ENCODE measurements at regions not wholly inside any gene's neighbourhood (a gene's known extent, or its start where the extent isn't known, plus 50 kb on each side); places are given as distances from the start of the nearest gene placed in this dataset.

DNA sequence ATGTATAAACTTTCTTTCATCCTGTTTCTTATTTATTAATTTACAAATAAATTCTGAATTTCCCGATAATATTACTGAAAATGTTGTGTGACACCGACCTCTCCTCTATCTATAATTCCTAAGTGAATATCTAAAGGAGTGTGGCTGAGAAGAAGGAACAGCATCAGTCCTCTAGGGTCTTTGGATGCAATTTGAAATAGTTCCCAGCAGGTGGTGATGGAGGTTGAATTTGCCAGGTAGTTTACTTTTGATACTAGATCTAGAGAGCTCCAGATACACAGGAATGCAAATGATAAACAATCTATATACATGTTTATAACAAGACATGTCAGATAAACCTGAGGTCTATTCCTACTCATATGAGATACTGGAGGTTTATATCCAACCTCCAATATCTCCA is 305.4 kb downstream of the PCDH18 start:
- H3K27ac ChIP-seq: no peak overlapping the region
- no peaks in the 10 kb centered on the region for H3K36me3 ChIP-seq
- H3K4me3 ChIP-seq: no peak overlapping the region
- 71 to 75% methylated on average over 2 of the region's 2 CpGs for WGBS, 2 donors
- H3K9me3 ChIP-seq: no peaks in the 10 kb centered on the region
- H3K4me1 ChIP-seq: no peaks in the 10 kb centered on the region
- no peaks in the 10 kb centered on the region for H3K27me3 ChIP-seq
- no peak for ATAC-seq (ENCODE audit: low FRiP score in 2 of 2)
- DNase-seq: no peak
- TF ChIP-seq POLR2AphosphoS5 (IDR thresholded peaks at IDR 0.05): no peak
- TF ChIP-seq CTCF (IDR thresholded peaks at IDR 0.05): peak in 2 of 6 experiments; percentile 13 to 14

- DNase-seq: no peak
- 54 to 69% methylated on average over 2 of the region's 2 CpGs for WGBS, 2 donors
Measured at GRCh38 chr4:137226221-137226620, 306.1 kb downstream of the PCDH18 start.

GRCh38 chr4:137213372-137214173 is 318.7 kb downstream of the PCDH18 start:
- ATAC-seq (ENCODE audit: low FRiP score in 2 of 2) (no peak), DNase-seq (no peak)
- no peak overlapping the region for H3K27ac ChIP-seq
- no peaks in the 10 kb centered on the region for H3K36me3 ChIP-seq
- H3K4me3 ChIP-seq: no peak overlapping the region
- WGBS, 2 donors: 75 to 79% methylated on average over 4 of the region's 4 CpGs
- H3K27me3 ChIP-seq: no peaks in the 10 kb centered on the region
- H3K9me3 ChIP-seq: no peaks in the 10 kb centered on the region
- TF ChIP-seq EP300 (IDR thresholded peaks at IDR 0.05) (no peak), POLR2AphosphoS5 (IDR thresholded peaks at IDR 0.05) (no peak), CTCF (IDR thresholded peaks at IDR 0.05) (no peak), POLR2A (IDR thresholded peaks at IDR 0.05) (no peak)
- no peaks in the 10 kb centered on the region for H3K4me1 ChIP-seq

More at GRCh38 chr4:137226221-137226620, 306.1 kb downstream of the PCDH18 start:
- Histone ChIP-seq H3K27me3 (no peaks in the 10 kb centered on the region), H3K9me3 (no peaks in the 10 kb centered on the region), H3K4me3 (no peak overlapping the region), H3K27ac (no peak overlapping the region), H3K36me3 (no peaks in the 10 kb centered on the region), H3K4me1 (no peaks in the 10 kb centered on the region)
- ATAC-seq (ENCODE audit: low FRiP score in 2 of 2): no peak
- no peak for TF ChIP-seq CTCF (IDR thresholded peaks at IDR 0.05)
- TF ChIP-seq POLR2A (IDR thresholded peaks at IDR 0.05): no peak
- no peak for TF ChIP-seq EP300 (IDR thresholded peaks at IDR 0.05)
- no peak for TF ChIP-seq POLR2AphosphoS5 (IDR thresholded peaks at IDR 0.05)

GRCh38 chr4:137212601-137213000 is 319.7 kb downstream of the PCDH18 start:
- Histone ChIP-seq H3K9me3 (no peaks in the 10 kb centered on the region), H3K36me3 (no peaks in the 10 kb centered on the region), H3K27ac (no peak overlapping the region), H3K27me3 (no peaks in the 10 kb centered on the region), H3K4me1 (no peaks in the 10 kb centered on the region), H3K4me3 (no peak overlapping the region)
- DNase-seq: no peak
- no peak for TF ChIP-seq POLR2A (IDR thresholded peaks at IDR 0.05)
- TF ChIP-seq EP300 (IDR thresholded peaks at IDR 0.05): no peak
- TF ChIP-seq POLR2AphosphoS5 (IDR thresholded peaks at IDR 0.05): no peak
- ATAC-seq (ENCODE audit: low FRiP score in 2 of 2): no peak

- no peaks in the 10 kb centered on the region for H3K27me3 ChIP-seq
- no peaks in the 10 kb centered on the region for H3K4me1 ChIP-seq
- WGBS, 2 donors: 85 to 86% methylated on average over 2 of the region's 2 CpGs
- no peaks in the 10 kb centered on the region for H3K9me3 ChIP-seq
- no peak overlapping the region for H3K27ac ChIP-seq
- no peaks in the 10 kb centered on the region for H3K36me3 ChIP-seq
- no peak for ATAC-seq (ENCODE audit: low FRiP score in 2 of 2)
- H3K4me3 ChIP-seq: no peak overlapping the region
- TF ChIP-seq CTCF (IDR thresholded peaks at IDR 0.05) (no peak), POLR2AphosphoS5 (IDR thresholded peaks at IDR 0.05) (no peak), EP300 (IDR thresholded peaks at IDR 0.05) (no peak), POLR2A (IDR thresholded peaks at IDR 0.05) (no peak)
- no peak for DNase-seq
Measured at GRCh38 chr4:137209240-137209639, 323.1 kb downstream of the PCDH18 start.
